Mammary epithelial cell (primary cell): ENCODE measurements at regions not wholly inside any gene's neighbourhood (a gene's known extent, or its start where the extent isn't known, plus 50 kb on each side); places are given as distances from the start of the nearest gene placed in this dataset.

Experiments
- CTCF ChIP-seq, 2 donors: IDR thresholded peaks in 1 of 2; conservative IDR thresholded peaks in 1 of 2; 2 replicates each; pipeline ENCODE4 v1.5.1; 2011 to 2012; ENCODE audit warnings: inconsistent platforms in 2 of 2, low read length in 2 of 2, mild to moderate bottlenecking in 2 of 2, control low read depth in 1 of 2, low read depth in 1 of 2; ENCODE audit not compliant: insufficient read depth in 1 of 2; ENCODE audit errors: extremely low read depth in 1 of 2
- EZH2 ChIP-seq: IDR thresholded peaks from 2 replicates; pipeline ENCODE4 v1.6.1; 2012; ENCODE audit warnings: low read length, inconsistent platforms, borderline replicate concordance

- TF ChIP-seq CTCF (conservative IDR thresholded peaks at IDR 0.05 in 1 of 2, IDR thresholded peaks at IDR 0.05 in 1 of 2; ENCODE audit: extremely low read depth in 1 of 2, insufficient read depth in 1 of 2, low read depth in 1 of 2, low read length in 2 of 2) (no peak), EZH2 (no peak)
Measured at GRCh38 chr10:131493432-131493831, 181.9 kb upstream of the TCERG1L start.
